ENCODE measurements at regions not wholly inside any gene's neighbourhood (a gene's known extent, or its start where the extent isn't known, plus 50 kb on each side); places are given as distances from the start of the nearest gene placed in this dataset.

GRCh38 chr3:163943664-163944063, 1134.6 kb downstream of the SI start:
- H3K4me3 ChIP-seq (ENCODE audit: low read depth in 2 of 2, low read length in 1 of 2): no peak overlapping the region
- no peak overlapping the region for H2AFZ ChIP-seq (ENCODE audit: low read depth)
- no peaks in the 10 kb centered on the region for H3K27me3 ChIP-seq (ENCODE audit: insufficient read depth)
- TF ChIP-seq CTCF (IDR thresholded peaks at IDR 0.05) (no peak), MXI1 (IDR thresholded peaks at IDR 0.05; ENCODE audit: low read depth, low read length) (no peak), YY1 (IDR thresholded peaks at IDR 0.05; ENCODE audit: low read depth) (no peak), FOSL2 (IDR thresholded peaks at IDR 0.05; ENCODE audit: borderline replicate concordance, low read depth) (no peak), GABPA (IDR thresholded peaks at IDR 0.05; ENCODE audit: low read depth) (no peak), POLR2AphosphoS5 (IDR thresholded peaks at IDR 0.05; ENCODE audit: low read depth, low read length) (no peak), FOXM1 (IDR thresholded peaks at IDR 0.05; ENCODE audit: low read depth) (no peak), RAD21 (IDR thresholded peaks at IDR 0.05; ENCODE audit: low read length) (no peak), TAF1 (IDR thresholded peaks at IDR 0.05; ENCODE audit: borderline replicate concordance, low read depth, low read length) (no peak)
- POLR2A ChIA-PET: no interaction called here
- H3K9ac ChIP-seq: no peak overlapping the region
- no peaks in the 10 kb centered on the region for H3K36me3 ChIP-seq (replicated peaks in 1 of 2; ENCODE audit: control insufficient read depth in 1 of 2, insufficient read depth in 2 of 2, low read length in 1 of 2)
- no peak overlapping the region for H3K4me2 ChIP-seq
- DNase-seq: no peak
- no peaks in the 10 kb centered on the region for H3K4me1 ChIP-seq (ENCODE audit: control insufficient read depth in 1 of 2, insufficient read depth in 2 of 2, low read depth in 1 of 2, low read length in 1 of 2)
- H3K9me2 ChIP-seq: no peaks in the 10 kb centered on the region
- no peaks in the 10 kb centered on the region for H3K79me2 ChIP-seq (ENCODE audit: insufficient read depth)
- 37% methylated on average over 1 of the region's 1 CpG for WGBS (ENCODE audit: low lambda C conversion rate)
- H3F3A ChIP-seq (replicated peaks; ENCODE audit: insufficient read depth): no peaks in the 10 kb centered on the region
- H3K27ac ChIP-seq (ENCODE audit: low read depth in 2 of 2, low read length in 1 of 2): no peak overlapping the region
- H3K9me3 ChIP-seq: no peaks in the 10 kb centered on the region
- H4K20me1 ChIP-seq (ENCODE audit: insufficient read depth): no peaks in the 10 kb centered on the region
- CTCF ChIA-PET: interaction anchor here (1.5 kb wide), 1 partner anchor 25 kb away, joined by 4 read pairs; no protein-coding TSS in a partner anchor

- Histone ChIP-seq H3K27me3 (ENCODE audit: insufficient read depth) (no peaks in the 10 kb centered on the region), H3K4me2 (no peak overlapping the region), H3K27ac (ENCODE audit: low read depth in 2 of 2, low read length in 1 of 2) (no peak overlapping the region), H3K79me2 (ENCODE audit: insufficient read depth) (no peaks in the 10 kb centered on the region), H3K9me3 (no peaks in the 10 kb centered on the region), H4K20me1 (ENCODE audit: insufficient read depth) (no peaks in the 10 kb centered on the region), H3K9me2 (no peaks in the 10 kb centered on the region), H3F3A (replicated peaks; ENCODE audit: insufficient read depth) (no peaks in the 10 kb centered on the region), H3K4me3 (ENCODE audit: low read depth in 2 of 2, low read length in 1 of 2) (no peak overlapping the region), H3K36me3 (replicated peaks in 1 of 2; ENCODE audit: control insufficient read depth in 1 of 2, insufficient read depth in 2 of 2, low read length in 1 of 2) (no peaks in the 10 kb centered on the region), H3K4me1 (ENCODE audit: control insufficient read depth in 1 of 2, insufficient read depth in 2 of 2, low read depth in 1 of 2, low read length in 1 of 2) (peaks cover 0 to 6% of the 10 kb centered on the region in 2 experiments; a peak in 2 of 4 replicates), H3K9ac (no peak overlapping the region), H2AFZ (ENCODE audit: low read depth) (no peak overlapping the region)
- DNase-seq: no peak
- TF ChIP-seq RCOR1 (IDR thresholded peaks at IDR 0.05; ENCODE audit: low read length) (no peak), CHD2 (IDR thresholded peaks at IDR 0.05; ENCODE audit: low read length, partially characterized antibody) (no peak), RXRA (IDR thresholded peaks at IDR 0.05; ENCODE audit: borderline replicate concordance, low read depth) (no peak), EZH2phosphoT487 (IDR thresholded peaks at IDR 0.05; ENCODE audit: borderline replicate concordance, low read depth) (no peak), GABPA (IDR thresholded peaks at IDR 0.05; ENCODE audit: low read depth) (no peak), RAD21 (IDR thresholded peaks at IDR 0.05; ENCODE audit: low read length) (no peak), YY1 (IDR thresholded peaks at IDR 0.05; ENCODE audit: low read depth) (no peak), TEAD4 (IDR thresholded peaks at IDR 0.05; ENCODE audit: borderline replicate concordance, insufficient read depth) (no peak), PBX3 (IDR thresholded peaks at IDR 0.05) (no peak), MEF2A (IDR thresholded peaks at IDR 0.05; ENCODE audit: borderline replicate concordance, low read depth) (no peak), EP300 (IDR thresholded peaks at IDR 0.05; ENCODE audit: borderline replicate concordance in 1 of 2, low read depth in 1 of 2, low read length in 1 of 2) (no peak), RFX5 (IDR thresholded peaks at IDR 0.05; ENCODE audit: low read length) (no peak), ZBTB33 (IDR thresholded peaks at IDR 0.05; ENCODE audit: borderline replicate concordance, low read depth) (no peak), FOSL2 (IDR thresholded peaks at IDR 0.05; ENCODE audit: borderline replicate concordance, low read depth) (no peak)
- ChIA-PET POLR2A (no interaction called here), CTCF (no interaction called here)
- WGBS (ENCODE audit: low lambda C conversion rate): 29% methylated on average over 3 of the region's 3 CpGs
These were observed 1138.4 kb downstream of the SI start for GRCh38 chr3:163939926-163940325.

All from SK-N-SH (cell line).